ENCODE measurements at regions not wholly inside any gene's neighbourhood (a gene's known extent, or its start where the extent isn't known, plus 50 kb on each side); places are given as distances from the start of the nearest gene placed in this dataset.
A peak's percentile ranks its signal among the peaks of the same experiment; 100 is the strongest.
"Not testable (repeated sequence)": the region's sequence is repeated elsewhere in the genome, so short reads cannot be mapped to it uniquely, and the experiment has no call there.

- Histone ChIP-seq H3K9ac (ENCODE audit: low read length in 5 of 5) (no peak overlapping the region), H3K9me3 (ENCODE audit: control insufficient read depth in 5 of 5, low read length in 5 of 5) (no peaks in the 10 kb centered on the region), H3K27me3 (ENCODE audit: control insufficient read depth in 5 of 5, insufficient read depth in 4 of 5, low read length in 5 of 5) (no peaks in the 10 kb centered on the region), H3K4me3 (ENCODE audit: low read depth in 1 of 5, low read length in 5 of 5) (no peak overlapping the region), H3K27ac (ENCODE audit: low read depth, low read length) (no peak overlapping the region), H3K36me3 (ENCODE audit: control insufficient read depth in 5 of 5, insufficient read depth in 5 of 5, low read length in 5 of 5) (no peaks in the 10 kb centered on the region), H3K4me1 (ENCODE audit: control insufficient read depth in 5 of 5, insufficient read depth in 5 of 5, low read length in 5 of 5) (peaks cover 0 to 7% (median 5%) of the 10 kb centered on the region in 5 donors)
Observed at GRCh38 chr3:153041181-153041580, 120.8 kb upstream of the RAP2B start.

DNA sequence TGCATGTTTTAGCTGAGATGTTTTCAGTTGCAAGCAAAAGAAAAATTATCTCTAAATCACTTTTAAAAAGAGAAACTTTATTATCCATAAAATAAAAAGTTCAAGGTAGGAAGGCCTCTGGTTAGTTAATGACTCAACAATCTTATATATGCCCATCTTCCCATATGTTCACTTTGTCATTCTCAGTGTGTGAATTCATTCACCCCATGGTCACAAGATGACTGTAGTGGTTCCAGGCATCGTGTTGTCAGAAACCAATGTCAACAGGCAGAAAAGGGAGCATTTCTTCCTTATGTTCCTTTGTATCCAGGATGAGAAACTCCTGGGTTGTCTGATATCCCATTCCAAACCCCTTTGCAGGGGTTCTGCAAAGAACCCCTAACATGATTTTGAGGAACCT lies 119.9 kb upstream of the RAP2B start:
- Histone ChIP-seq H3K4me1 (ENCODE audit: control insufficient read depth in 5 of 5, insufficient read depth in 5 of 5, low read length in 5 of 5) (peaks cover 0 to 7% (median 5%) of the 10 kb centered on the region in 5 donors), H3K9ac (ENCODE audit: low read length in 5 of 5) (no peak overlapping the region), H3K4me3 (ENCODE audit: low read depth in 1 of 5, low read length in 5 of 5) (no peak overlapping the region), H3K36me3 (ENCODE audit: control insufficient read depth in 5 of 5, insufficient read depth in 5 of 5, low read length in 5 of 5) (no peaks in the 10 kb centered on the region), H3K27ac (ENCODE audit: low read depth, low read length) (no peak overlapping the region), H3K9me3 (ENCODE audit: control insufficient read depth in 5 of 5, low read length in 5 of 5) (no peaks in the 10 kb centered on the region), H3K27me3 (ENCODE audit: control insufficient read depth in 5 of 5, insufficient read depth in 4 of 5, low read length in 5 of 5) (no peaks in the 10 kb centered on the region)

GRCh38 chr3:153043729-153044328 lies 118.2 kb upstream of the RAP2B start:
- H3K36me3 ChIP-seq (ENCODE audit: control insufficient read depth in 5 of 5, insufficient read depth in 5 of 5, low read length in 5 of 5), result no peaks in the 10 kb centered on the region
- no peaks in the 10 kb centered on the region for H3K9me3 ChIP-seq (ENCODE audit: control insufficient read depth in 5 of 5, low read length in 5 of 5)
- H3K9ac ChIP-seq (ENCODE audit: low read length in 5 of 5), result peak overlapping the region in 1 of 5 donors; percentile 11
- peaks cover 0 to 7% (median 4%) of the 10 kb centered on the region in 5 donors for H3K4me1 ChIP-seq (ENCODE audit: control insufficient read depth in 5 of 5, insufficient read depth in 5 of 5, low read length in 5 of 5)
- no peak overlapping the region for H3K4me3 ChIP-seq (ENCODE audit: low read depth in 1 of 5, low read length in 5 of 5)
- H3K27me3 ChIP-seq (ENCODE audit: control insufficient read depth in 5 of 5, insufficient read depth in 4 of 5, low read length in 5 of 5), result no peaks in the 10 kb centered on the region
- H3K27ac ChIP-seq (ENCODE audit: low read depth, low read length), result peak overlapping the region; percentile 59

DNA sequence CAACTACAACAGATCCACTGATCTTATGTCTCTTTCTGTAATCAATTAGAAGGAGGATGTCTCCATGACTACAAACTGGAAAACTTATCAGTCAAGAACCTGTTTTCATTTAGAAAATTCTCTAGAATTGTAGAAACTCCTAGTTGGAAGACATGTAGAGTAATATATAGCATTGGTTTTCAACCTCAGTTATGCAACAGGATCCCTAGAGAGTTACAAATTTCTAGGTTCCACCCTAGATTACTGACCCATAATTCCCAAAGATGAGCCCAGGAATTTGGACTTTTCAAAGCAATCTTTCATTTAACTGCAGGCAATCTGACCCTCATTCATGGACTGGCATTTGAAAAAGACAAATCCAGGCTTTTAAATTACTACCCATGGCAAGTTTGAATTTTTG lies 116.9 kb upstream of the RAP2B start:
- Histone ChIP-seq H3K36me3 (ENCODE audit: control insufficient read depth in 5 of 5, insufficient read depth in 5 of 5, low read length in 5 of 5) (no peaks in the 10 kb centered on the region), H3K27ac (ENCODE audit: low read depth, low read length) (no peak overlapping the region), H3K9me3 (ENCODE audit: control insufficient read depth in 5 of 5, low read length in 5 of 5) (no peaks in the 10 kb centered on the region), H3K27me3 (ENCODE audit: control insufficient read depth in 5 of 5, insufficient read depth in 4 of 5, low read length in 5 of 5) (no peaks in the 10 kb centered on the region), H3K4me3 (ENCODE audit: low read depth in 1 of 5, low read length in 5 of 5) (no peak overlapping the region), H3K9ac (ENCODE audit: low read length in 5 of 5) (no peak overlapping the region), H3K4me1 (ENCODE audit: control insufficient read depth in 5 of 5, insufficient read depth in 5 of 5, low read length in 5 of 5) (peaks cover 0 to 7% (median 4%) of the 10 kb centered on the region in 5 donors)

DNA sequence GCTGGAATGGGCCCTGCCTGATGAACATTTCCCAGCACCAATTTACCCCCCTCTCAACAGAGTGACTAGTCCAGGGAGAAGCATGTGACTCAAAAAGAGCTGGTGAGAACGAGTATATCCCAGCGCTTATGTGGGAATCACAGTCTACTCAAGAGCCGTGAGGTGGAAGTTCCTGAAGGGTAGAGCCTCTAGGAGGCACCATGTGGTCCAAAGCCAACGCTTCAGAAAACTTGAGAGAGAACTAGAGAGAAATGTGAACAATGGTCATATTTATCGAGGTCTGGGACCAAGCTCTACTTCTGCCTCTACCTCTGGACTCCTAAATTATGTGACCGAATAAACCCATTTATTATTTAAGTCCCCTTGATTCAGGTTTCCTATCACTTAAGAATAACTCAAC lies 111.0 kb upstream of the RAP2B start:
- H3K9me3 ChIP-seq (ENCODE audit: control insufficient read depth in 5 of 5, low read length in 5 of 5), result no peaks in the 10 kb centered on the region
- no peaks in the 10 kb centered on the region for H3K36me3 ChIP-seq (ENCODE audit: control insufficient read depth in 5 of 5, insufficient read depth in 5 of 5, low read length in 5 of 5)
- no peak overlapping the region for H3K9ac ChIP-seq (ENCODE audit: low read length in 5 of 5)
- H3K27ac ChIP-seq (ENCODE audit: low read depth, low read length), result no peak overlapping the region
- peaks cover 0 to 6% (median 0%) of the 10 kb centered on the region in 5 donors for H3K4me1 ChIP-seq (ENCODE audit: control insufficient read depth in 5 of 5, insufficient read depth in 5 of 5, low read length in 5 of 5)
- H3K4me3 ChIP-seq (ENCODE audit: low read depth in 1 of 5, low read length in 5 of 5), result no peak overlapping the region
- H3K27me3 ChIP-seq (ENCODE audit: control insufficient read depth in 5 of 5, insufficient read depth in 4 of 5, low read length in 5 of 5), result no peaks in the 10 kb centered on the region

DNA sequence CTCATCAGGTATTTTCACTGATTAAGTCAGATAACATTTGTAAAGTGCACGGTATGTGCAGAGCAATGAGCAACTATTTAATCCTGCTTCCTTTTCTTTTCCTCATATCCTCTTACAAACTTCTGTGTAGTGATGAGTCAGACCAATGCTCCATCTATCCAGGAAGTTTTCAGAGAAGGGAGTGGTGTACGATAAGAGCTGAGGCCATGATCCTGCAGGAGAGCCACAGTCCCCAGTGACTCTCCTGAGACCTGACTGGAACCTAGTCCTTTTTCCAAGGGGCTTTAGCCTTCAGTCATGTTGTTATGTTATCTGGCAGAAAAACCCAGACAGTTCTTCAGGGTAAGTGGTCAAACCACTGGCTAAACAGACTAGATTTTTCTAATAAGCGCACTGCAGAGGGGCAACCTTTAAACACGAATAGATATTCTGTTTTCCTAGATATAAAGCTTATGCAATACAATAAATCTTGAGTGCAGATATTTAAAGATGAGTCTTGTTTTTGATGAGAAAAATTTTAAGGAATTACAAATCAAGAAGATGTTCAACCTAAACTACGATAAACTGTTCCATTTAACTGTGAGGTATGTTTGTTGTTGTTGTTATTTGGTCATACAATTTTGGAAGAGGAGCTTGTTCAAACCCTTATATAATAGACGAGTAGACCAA lies 110.5 kb upstream of the RAP2B start:
- Histone ChIP-seq H3K27me3 (ENCODE audit: control insufficient read depth in 5 of 5, insufficient read depth in 4 of 5, low read length in 5 of 5) (no peaks in the 10 kb centered on the region), H3K4me1 (ENCODE audit: control insufficient read depth in 5 of 5, insufficient read depth in 5 of 5, low read length in 5 of 5) (peaks cover 0 to 6% (median 0%) of the 10 kb centered on the region in 5 donors), H3K9me3 (ENCODE audit: control insufficient read depth in 5 of 5, low read length in 5 of 5) (no peaks in the 10 kb centered on the region), H3K9ac (ENCODE audit: low read length in 5 of 5) (no peak overlapping the region), H3K36me3 (ENCODE audit: control insufficient read depth in 5 of 5, insufficient read depth in 5 of 5, low read length in 5 of 5) (no peaks in the 10 kb centered on the region), H3K4me3 (ENCODE audit: low read depth in 1 of 5, low read length in 5 of 5) (no peak overlapping the region), H3K27ac (ENCODE audit: low read depth, low read length) (no peak overlapping the region)

GRCh38 chr3:153052096-153052460 lies 109.9 kb upstream of the RAP2B start:
- H3K36me3 ChIP-seq (ENCODE audit: control insufficient read depth in 5 of 5, insufficient read depth in 5 of 5, low read length in 5 of 5), result no peaks in the 10 kb centered on the region
- no peak overlapping the region for H3K9ac ChIP-seq (ENCODE audit: low read length in 5 of 5)
- H3K9me3 ChIP-seq (ENCODE audit: control insufficient read depth in 5 of 5, low read length in 5 of 5), result no peaks in the 10 kb centered on the region
- H3K4me3 ChIP-seq (ENCODE audit: low read depth in 1 of 5, low read length in 5 of 5), result no peak overlapping the region
- H3K27ac ChIP-seq (ENCODE audit: low read depth, low read length), result no peak overlapping the region
- peaks cover 0 to 6% (median 0%) of the 10 kb centered on the region in 5 donors for H3K4me1 ChIP-seq (ENCODE audit: control insufficient read depth in 5 of 5, insufficient read depth in 5 of 5, low read length in 5 of 5)
- no peaks in the 10 kb centered on the region for H3K27me3 ChIP-seq (ENCODE audit: control insufficient read depth in 5 of 5, insufficient read depth in 4 of 5, low read length in 5 of 5)

GRCh38 chr3:153055217-153055616 lies 106.8 kb upstream of the RAP2B start:
- Histone ChIP-seq H3K36me3 (ENCODE audit: control insufficient read depth in 5 of 5, insufficient read depth in 5 of 5, low read length in 5 of 5) (no peaks in the 10 kb centered on the region), H3K27ac (ENCODE audit: low read depth, low read length) (no peak overlapping the region), H3K9me3 (ENCODE audit: control insufficient read depth in 5 of 5, low read length in 5 of 5) (no peaks in the 10 kb centered on the region), H3K27me3 (ENCODE audit: control insufficient read depth in 5 of 5, insufficient read depth in 4 of 5, low read length in 5 of 5) (no peaks in the 10 kb centered on the region), H3K4me1 (ENCODE audit: control insufficient read depth in 5 of 5, insufficient read depth in 5 of 5, low read length in 5 of 5) (peaks cover 0 to 6% (median 0%) of the 10 kb centered on the region in 5 donors), H3K9ac (ENCODE audit: low read length in 5 of 5) (no peak overlapping the region), H3K4me3 (ENCODE audit: low read depth in 1 of 5, low read length in 5 of 5) (no peak overlapping the region)

DNA sequence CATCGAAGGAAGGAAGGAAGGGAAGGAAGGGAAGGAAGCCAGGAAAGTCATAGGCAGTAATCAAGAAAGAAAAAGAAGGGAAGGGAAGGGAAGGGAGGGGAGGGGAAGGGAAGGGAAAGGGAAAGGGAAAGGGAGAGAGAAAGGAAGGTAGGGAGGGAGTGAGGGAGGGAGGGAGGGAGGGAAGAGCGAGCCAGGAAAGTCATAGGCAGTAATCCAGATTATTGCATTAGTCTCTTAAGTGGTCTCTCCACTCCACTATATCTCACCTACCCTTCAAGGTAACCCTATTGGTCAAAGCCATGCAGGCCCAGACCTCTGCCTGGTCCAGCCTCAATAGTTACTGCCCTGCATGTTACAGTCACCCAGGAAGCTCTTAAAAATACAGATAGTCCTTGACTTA lies 106.2 kb upstream of the RAP2B start:
- Histone ChIP-seq H3K36me3 (ENCODE audit: control insufficient read depth in 5 of 5, insufficient read depth in 5 of 5, low read length in 5 of 5) (no peaks in the 10 kb centered on the region), H3K27ac (ENCODE audit: low read depth, low read length) (no peak overlapping the region), H3K4me3 (ENCODE audit: low read depth in 1 of 5, low read length in 5 of 5) (no peak overlapping the region), H3K9me3 (ENCODE audit: control insufficient read depth in 5 of 5, low read length in 5 of 5) (no peaks in the 10 kb centered on the region), H3K4me1 (ENCODE audit: control insufficient read depth in 5 of 5, insufficient read depth in 5 of 5, low read length in 5 of 5) (peaks cover 0 to 6% (median 0%) of the 10 kb centered on the region in 5 donors), H3K27me3 (ENCODE audit: control insufficient read depth in 5 of 5, insufficient read depth in 4 of 5, low read length in 5 of 5) (no peaks in the 10 kb centered on the region), H3K9ac (ENCODE audit: low read length in 5 of 5) (no peak overlapping the region)

- H3K36me3 ChIP-seq (ENCODE audit: control insufficient read depth in 5 of 5, insufficient read depth in 5 of 5, low read length in 5 of 5); H3K9me3 ChIP-seq (ENCODE audit: control insufficient read depth in 5 of 5, low read length in 5 of 5); H3K4me1 ChIP-seq (ENCODE audit: control insufficient read depth in 5 of 5, insufficient read depth in 5 of 5, low read length in 5 of 5); H3K27ac ChIP-seq (ENCODE audit: low read depth, low read length); H3K27me3 ChIP-seq (ENCODE audit: control insufficient read depth in 5 of 5, insufficient read depth in 4 of 5, low read length in 5 of 5); H3K4me3 ChIP-seq (ENCODE audit: low read depth in 1 of 5, low read length in 5 of 5); H3K9ac ChIP-seq (ENCODE audit: low read length in 5 of 5): not testable (repeated sequence)
Observed at GRCh38 chr3:153058031-153058688, 103.9 kb upstream of the RAP2B start.
